HG02981 (cell line): ENCODE measurements at regions not wholly inside any gene's neighbourhood (a gene's known extent, or its start where the extent isn't known, plus 50 kb on each side); places are given as distances from the start of the nearest gene placed in this dataset.
"Not testable (repeated sequence)": the region's sequence is repeated elsewhere in the genome, so short reads cannot be mapped to it uniquely, and the experiment has no call there.

ENCODE experiments used
- ATAC-seq: cut with Tn5 transposase; IDR thresholded peaks from one replicate; pipeline ENCODE4 v1.9.1; 2021; ENCODE audit warnings: mild to moderate bottlenecking, moderate library complexity; ENCODE audit not compliant: unreplicated experiment

DNA sequence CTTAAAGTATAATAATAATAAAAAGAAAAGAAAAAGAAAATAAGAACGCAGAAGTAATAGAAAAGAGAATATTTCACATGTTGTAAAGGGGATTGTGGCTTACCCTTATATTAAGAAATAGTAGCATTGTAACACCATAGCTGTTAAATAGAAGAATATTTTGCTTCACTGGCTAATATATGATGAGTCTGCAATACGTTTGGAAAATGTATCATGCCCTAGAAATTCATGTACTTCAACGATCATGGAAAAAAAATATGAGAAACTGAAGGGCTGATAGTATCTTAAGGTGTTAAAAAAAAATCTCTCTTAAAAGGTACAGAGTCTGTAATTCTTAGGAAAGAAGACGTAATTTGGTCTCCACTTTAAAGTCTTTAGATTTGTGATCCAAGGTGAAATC is 1390.5 kb upstream of the ADGRL2 start:
- ATAC-seq = no peak

DNA sequence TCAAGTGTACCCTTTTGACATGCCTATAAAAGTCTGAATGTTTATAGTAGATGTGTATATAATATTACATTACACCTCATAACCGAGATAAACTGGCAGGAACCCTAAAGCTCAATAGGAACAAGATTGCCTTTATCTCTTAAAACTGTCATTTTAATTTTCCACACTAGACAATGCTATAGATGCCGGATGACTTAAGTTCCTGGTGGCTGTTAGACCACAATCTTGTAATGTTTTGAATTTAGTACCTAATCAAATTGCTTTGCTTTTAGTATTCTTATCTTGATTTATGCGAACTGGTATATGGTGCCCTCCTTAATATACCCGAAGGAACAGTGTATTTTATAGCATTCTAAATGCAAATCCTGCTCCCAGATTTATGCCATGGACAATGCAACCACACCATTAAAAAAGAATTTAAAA is 1397.0 kb upstream of the ADGRL4 start:
- ATAC-seq = no peak

DNA sequence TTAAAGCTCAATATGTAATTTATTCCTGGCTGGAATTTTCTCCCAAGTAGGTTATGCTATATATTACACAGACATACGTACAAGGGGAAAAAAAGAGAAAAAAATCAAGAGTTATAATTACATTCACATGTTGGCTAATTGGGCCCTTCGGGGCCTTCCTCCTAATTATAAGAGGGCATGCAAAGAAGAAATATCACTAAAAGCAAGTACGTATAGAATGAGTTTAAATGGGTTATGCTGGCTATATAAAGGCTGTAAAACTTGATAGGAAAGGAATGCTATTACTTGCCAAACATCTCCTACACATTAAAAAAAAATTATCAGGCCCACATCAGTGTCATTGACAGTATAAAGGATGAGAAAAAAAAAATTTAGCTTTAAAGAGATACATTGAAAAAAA is 1396.1 kb upstream of the ADGRL4 start:
- ATAC-seq = no peak

DNA sequence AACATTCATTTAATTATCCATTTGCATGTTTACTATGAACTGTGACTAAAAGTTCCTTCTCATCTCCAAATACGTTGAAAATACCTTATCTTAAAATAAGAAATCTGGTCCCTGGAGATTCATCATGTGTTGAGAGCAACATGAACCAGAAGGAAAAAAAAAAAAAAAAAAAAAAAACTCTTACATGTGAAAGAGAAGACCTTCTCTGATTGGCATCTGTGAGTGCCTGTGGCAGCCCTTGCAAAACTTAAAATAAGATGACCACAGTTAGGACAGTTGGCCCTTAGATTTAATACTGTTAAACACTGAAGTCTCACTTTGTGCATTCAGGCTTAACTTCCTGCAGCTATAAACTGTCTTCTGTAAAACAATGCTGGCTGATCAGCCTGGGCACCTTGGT is 1395.2 kb upstream of the ADGRL4 start:
- no peak for ATAC-seq

DNA sequence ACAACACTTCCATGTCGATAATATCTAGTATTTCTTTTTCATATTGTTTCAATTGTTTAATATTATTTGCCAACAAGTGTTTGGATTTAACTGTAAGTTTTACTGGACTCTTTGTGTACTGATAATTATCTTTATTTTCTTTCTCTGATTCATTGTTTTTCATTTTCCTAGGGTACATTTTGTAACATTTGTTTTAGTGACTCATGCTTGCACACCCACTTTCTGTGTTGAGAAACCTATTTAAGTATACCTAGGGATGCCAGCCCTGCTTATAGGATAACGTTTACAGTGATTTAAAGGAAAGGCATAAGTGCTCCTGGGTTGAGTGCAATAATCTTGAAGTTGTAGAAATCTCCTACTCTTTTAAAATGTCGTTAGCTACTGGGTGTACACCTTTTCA is 1386.0 kb upstream of the ADGRL4 start:
- no peak for ATAC-seq

DNA sequence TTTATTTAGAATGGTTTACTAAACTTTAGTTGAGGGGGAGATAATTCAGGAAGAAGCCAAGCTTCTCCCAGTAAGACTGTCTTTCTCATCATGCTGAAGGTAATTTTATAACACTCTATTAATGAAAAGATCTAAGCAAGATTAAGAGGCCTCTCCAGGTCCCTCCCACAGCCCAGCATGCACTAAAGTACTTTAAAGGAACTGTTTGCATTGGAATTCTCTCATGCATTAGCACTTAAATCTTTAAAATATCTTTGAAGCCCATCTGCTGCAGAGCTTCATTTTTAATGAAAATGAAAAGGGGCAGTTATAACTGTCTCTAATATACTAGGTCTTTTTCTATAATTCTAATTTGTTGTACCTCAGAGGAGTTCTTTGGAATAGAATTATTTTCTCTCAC is 1379.1 kb upstream of the ADGRL4 start:
- no peak for ATAC-seq

DNA sequence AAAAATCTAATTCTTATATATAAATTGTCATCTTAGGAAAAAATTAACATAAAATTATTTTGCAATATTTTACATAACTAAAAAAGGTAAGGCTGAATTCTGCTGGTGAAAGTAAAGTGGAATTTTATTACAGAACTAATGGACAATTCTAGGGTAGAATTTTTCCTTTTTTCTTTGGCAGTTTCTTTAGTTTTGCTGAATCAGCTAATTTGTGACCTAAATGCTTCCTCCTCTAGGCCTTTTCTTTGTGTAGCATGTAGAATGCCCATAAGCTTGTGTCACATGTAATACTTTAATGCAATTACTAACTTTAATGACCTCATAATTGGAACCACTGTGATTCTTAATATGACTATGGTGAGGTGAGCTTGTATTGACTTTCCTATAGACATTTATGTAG is 1378.4 kb upstream of the ADGRL4 start:
- no peak for ATAC-seq

DNA sequence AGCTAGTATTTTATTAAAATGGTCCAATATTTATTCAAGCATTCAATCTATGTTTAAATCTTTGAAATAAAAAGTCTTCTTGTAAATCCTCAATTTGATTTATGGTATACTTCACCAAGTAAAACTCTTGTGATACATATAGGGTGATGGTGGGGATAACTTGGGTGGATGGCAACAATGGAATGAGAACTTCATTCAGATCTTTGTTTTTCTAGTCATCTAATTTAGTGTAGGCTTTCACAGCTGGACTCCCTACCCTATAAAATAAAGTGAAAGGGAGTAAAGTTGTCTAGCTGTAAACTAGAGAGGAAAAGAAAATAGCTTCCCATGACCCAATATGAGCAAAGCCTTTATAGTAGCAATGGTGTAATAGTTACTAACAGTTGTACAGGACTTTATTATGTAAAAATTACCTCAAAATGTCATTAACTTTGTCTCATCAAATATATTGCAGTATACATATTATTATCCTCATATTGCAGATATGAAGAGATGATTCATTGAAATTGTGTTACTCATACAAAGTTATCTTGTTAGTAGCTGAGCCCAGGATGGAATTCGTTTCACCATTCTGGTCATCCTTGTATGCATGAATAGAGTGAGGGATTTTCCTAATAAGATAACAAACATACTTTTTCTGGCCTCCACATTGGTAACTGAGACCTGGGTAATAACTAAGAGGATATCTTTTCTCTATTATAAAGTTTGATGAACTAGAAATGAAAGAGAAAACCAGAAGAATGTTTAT is 1377.7 kb upstream of the ADGRL4 start:
- no peak for ATAC-seq

DNA sequence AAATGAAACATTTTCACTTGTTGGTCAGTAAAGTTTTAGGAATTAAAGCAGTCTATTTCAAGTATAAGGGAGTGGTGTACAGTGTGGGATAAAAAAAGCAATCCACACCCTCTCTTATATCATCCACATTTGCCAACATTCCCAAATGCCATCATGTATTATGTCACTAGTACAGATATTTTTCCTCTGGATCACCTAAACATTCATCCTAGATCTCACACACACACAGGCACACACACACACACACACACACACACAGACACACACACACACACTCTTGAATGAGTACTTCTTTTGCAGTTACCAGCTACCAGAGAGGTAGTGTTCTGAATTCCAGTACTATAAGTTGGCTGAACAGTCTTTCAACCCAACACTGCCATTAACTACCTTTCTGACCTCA is 1369.1 kb upstream of the ADGRL4 start:
- ATAC-seq = no peak

DNA sequence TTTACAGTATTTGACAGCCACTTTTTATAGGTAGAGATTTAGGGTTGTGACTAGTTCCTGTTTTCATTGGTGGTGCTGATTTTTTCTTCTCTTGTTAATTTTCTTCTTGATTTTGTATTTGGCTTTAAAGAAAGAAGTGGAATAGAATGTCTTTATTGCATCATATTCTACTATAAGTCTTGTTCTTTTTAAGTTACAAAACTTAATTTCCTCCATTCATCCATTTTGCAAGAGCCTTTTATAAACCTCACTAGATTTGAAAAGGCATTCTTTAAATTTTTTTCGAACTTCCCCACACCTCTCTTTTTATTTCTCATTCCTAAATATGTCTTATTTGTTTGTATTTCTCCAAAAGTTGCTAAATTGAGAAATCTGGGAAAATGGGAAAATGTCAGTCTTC is 1368.6 kb upstream of the ADGRL4 start:
- no peak for ATAC-seq

DNA sequence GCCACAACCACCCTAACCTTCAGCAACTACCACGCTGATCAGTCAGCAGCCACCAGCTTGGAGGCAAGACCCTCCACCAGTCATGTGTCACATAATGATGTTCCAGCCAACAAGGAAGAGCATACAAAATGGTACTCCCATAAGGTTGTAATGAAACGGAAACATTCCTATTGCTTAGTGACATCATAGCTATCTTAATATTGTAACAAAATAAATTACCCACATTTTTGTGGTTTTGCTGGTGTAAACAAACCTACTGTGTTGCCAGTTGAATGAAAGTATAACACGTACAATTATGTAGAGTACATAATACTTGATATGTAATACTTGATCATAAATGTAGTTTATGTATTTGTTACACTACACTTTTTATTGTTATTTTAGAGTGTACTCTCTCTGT is 1363.2 kb upstream of the ADGRL4 start:
- no peak for ATAC-seq

DNA sequence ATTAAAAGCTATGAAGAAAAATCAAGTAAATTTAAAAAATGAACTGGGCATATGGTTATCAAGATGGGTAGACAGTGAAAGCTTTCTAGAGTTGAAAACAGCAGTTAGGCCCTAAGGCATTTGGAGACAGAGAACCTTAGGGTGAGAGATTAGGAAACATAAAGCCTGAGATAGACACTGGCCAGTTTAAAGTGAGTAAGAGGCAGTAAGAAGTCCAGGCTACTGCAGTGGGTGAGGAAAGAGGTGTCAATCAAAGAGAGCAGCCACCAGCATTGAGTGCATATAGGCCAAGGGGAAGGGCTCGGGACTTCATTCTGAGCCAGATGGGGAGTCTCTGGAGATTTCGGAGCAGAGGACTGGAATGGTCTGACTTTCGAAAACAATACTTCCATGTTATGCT is 1360.5 kb upstream of the ADGRL4 start:
- no peak for ATAC-seq

DNA sequence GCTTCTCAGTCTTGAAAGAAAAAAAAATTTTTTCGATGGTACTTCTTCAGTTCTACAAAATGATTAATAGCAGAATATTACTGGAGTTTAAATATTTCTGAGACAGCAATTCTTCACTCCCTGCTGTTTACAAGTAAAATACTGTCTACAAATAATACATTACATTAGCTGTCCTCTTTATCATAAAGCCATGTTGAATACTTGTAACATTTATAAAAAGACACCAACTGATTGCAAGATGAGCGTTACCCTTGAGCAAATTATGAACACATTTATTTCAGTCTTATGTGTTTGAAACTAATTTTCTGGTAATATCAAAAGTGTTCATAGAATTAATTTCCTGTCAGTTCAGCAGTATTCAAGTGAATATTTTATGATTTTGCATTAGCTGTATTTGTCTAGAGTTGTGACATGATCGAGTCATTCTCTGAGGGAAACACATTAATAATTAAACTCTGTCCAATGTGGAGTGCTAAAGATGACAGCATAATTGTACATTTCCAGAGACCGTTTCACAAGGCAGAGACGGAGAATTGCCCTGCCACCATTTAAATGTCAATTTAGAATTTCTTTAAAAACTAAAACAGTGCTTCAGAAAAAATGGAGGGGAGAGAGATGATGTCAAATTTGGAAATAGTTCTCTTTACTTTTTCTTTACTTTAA is 1359.0 kb upstream of the ADGRL4 start:
- no peak for ATAC-seq

DNA sequence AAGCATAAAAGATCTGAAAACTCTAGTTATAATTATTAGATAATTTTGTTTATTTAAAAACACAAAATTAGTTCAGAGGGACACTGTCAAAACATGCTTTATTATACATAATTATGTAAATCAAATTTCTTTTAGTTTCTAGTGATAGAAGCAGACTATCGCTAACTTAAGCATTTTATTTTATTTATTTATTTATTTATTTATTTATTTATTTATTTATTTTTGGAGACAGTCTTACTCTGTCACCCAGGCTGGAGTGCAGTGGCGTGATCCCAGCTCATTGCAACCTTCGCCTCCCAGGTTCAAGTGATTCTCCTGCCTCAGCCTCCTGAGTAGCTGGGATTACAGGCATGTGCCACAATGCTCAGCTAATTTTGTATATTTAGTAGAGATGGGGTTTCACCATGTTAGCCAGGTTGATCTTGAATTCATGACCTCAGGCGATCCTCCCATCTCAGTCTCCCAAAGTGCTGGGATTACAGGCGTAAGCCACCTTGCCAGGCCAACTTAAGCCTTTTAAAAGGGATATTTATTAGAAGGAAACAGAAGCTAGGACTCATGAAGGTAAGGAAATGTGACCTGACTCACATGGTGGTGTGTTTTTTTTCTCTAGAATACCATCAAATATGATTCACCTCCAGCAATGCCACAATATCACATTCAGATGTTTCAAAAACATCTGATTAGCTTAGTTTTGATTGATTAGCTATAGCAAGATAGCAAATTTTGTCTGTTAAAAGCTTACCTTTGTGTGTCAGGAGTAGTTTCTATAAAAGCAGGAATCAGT is 1357.4 kb upstream of the ADGRL4 start:
- ATAC-seq = no peak

DNA sequence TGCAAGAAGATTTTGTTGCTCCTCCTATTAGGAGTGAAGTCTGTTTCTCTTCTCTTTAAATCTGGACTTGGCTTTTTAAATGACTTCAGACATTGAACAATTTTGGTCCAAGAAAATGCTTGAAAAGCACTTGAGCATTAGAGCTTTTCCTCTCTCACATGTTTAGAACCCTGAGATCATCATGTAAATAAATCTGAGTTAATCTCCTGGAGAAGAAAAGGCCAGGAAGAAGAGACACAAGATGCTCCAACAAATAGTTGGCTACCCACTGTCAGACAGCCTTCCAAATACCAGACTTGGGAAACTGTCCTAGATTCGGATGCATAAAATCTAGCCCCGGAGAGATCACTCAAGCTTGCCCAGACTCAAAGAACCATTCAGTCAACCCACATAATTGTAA is 1353.1 kb upstream of the ADGRL4 start:
- ATAC-seq = no peak

DNA sequence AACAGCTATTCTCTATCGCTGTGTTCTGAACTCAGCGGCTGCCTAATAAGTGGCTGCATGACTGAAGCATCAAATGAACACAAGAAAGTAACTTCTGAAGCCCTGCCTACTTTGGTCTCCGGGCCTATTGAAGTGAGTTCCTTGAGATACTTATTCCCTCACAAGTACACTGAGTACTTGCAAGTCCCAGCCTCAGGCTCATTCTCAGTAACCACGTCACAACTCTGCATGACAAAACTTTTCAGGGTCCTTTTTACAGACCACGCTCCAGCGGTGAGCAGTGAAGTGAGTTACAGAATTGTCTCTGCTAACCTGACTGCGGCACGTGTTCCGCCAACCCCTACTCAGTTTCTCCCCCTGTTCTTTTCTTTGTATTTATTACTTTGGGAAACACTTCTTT is 1342.7 kb upstream of the ADGRL4 start:
- ATAC-seq = no peak

DNA sequence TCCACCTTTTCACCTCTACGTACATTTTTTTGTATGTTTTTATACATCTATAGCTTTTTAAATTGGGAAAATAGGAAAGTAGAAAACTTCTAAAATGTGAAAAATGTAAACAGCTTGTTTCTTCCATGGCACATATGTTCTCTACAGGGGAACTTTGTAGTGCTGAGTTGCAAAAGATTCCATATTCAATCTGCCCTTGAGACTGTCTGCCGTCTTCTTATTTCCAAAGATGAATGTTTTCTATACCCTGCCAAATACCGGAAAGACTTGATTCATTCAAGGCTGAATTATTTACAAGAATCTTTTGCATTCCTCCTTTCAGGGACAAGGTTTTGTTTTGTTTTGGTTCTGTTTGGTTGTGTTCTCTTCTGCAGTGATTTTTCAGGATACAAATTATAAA is 1334.5 kb upstream of the ADGRL4 start:
- no peak for ATAC-seq

DNA sequence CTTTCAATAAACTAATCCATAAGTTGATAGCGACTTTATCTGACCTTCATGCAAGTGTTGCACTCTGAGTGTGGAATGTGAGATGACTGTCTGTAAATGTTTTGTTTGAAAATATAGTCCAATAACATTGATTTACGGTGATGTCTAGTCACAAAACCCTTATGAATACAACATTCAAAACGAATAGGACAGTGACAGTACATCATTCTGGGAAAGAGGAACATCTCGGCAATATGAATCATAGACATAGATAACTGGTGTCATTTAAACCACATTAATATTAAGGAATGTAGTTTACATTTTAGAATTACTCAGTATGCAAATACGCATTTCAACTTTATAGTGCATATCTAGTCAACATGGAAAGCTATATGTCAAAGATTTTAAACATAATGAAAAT is 1311.6 kb upstream of the ADGRL4 start:
- no peak for ATAC-seq

DNA sequence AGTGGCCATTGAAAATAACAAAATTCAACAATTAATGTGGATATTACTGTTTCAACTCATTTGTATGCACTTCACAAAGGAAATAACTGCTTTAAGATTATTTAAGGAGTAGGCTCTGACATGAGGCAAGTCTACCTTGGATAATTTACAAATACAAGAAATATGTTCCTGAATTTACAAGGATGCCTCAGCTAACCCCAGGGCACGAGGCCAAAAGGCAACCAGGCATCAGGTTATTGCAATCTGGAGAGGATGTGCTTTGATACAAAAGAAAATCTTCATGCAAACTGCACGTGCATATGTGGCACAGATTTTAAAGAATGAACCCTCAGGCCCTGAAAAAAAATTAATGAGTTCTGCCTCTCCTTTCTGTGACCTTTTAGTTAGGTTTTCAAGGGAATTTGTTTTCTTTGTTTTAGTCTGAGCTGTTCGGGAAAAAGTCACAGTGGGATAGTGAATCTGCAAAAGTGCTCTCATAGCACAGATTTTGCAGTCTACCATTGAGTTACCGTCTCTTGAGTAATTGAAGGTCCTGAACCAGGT is 1304.2 kb upstream of the ADGRL4 start:
- no peak for ATAC-seq

DNA sequence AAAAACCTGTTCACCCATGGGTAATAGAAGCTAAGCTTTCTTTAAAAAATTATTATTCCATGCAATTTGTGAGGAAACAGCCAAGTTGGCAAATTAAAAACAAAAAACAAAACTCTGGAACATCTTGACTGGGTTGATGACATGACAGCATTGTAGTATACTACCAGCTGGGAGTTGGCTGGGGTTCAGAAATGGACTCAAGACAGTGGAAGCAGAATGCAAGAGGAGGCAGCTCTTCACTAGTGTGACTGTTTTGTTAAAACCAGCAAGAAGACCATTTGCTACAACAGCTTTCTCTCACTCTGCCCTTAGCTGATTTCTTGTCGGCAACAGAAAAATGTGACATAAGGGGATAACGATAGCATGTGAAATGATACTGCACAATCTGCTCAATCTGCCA is 1298.9 kb upstream of the ADGRL4 start:
- ATAC-seq = no peak

DNA sequence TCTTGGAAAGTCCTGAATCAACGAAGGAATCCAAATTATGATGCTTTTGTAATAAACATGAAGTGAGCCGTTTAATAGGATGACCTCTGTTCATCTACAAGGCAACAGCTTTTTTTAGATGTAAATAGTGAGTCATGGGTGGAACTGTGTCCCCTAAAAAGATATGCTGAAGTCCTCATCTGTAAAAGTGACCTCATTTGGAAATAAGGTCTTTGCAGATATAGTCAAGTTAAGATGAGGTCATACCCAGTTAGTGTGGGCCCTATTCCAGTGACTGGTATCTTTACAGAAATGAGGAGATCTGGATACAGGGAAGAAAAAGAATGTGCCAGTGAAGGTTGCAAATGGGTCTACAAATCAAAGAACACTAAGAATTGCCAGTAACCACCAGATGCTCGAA is 1287.3 kb upstream of the ADGRL4 start:
- no peak for ATAC-seq

DNA sequence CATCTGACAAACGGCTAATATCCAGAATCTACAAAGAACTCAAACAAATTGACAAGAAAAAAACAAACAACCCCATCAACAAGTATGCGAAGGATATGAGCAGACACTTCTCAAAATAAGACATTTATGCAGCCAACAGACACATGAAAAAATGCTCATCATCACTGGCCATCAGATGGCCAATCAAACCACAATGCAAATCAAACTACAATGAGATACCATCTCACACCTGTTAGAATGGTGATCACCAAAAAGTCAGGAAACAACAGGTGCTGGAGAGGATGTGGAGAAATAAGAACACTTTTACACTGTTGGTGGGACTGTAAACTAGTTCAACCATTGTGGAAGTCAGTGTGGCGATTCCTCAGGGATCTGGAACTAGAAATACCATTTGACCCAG is 1282.2 kb upstream of the ADGRL4 start:
- not testable (repeated sequence) for ATAC-seq
